ENCODE measurements at regions not wholly inside any gene's neighbourhood (a gene's known extent, or its start where the extent isn't known, plus 50 kb on each side); places are given as distances from the start of the nearest gene placed in this dataset.

DNA sequence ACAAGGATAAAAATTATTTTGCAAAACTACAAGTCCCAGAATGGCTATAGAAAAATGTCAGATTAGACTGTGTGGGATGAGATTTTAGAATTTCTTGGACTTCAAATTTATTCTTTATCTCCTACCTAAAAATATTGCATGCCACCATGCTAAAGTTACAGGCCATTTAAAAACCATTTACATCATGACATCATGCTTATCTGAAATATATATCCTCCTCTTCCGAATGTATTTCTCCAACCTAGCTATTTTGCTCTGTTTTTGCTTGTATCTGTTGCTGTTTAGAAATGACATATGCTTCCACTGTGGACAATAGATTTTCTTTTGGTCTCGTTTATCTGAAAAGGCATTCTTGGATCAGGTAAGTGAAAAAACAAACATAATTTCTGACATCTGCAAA is 471.7 kb downstream of the LRFN5 start:
- intact Hi-C loops (cut with micrococcal nuclease), result no loop called here
- Histone ChIP-seq H3K9me3 (ENCODE audit: control extremely low read depth in 1 of 3, control insufficient read depth in 2 of 3, insufficient read depth in 1 of 3, low read length in 2 of 3) (no peaks in the 10 kb centered on the region), H3K4me1 (ENCODE audit: control insufficient read depth in 2 of 2, insufficient read depth in 2 of 2, low read length in 2 of 2) (no peaks in the 10 kb centered on the region), H4K20me1 (ENCODE audit: control insufficient read depth, insufficient read depth, low read length, poor library complexity, severe bottlenecking) (no peaks in the 10 kb centered on the region), H2AFZ (ENCODE audit: insufficient read depth, low read depth, low read length, poor library complexity, severe bottlenecking) (no peak overlapping the region), H3K79me2 (ENCODE audit: control insufficient read depth, insufficient read depth, low read length) (no peaks in the 10 kb centered on the region), H3K27me3 (replicated peaks in 1 of 4; ENCODE audit: control extremely low read depth in 1 of 4, control insufficient read depth in 3 of 4, insufficient read depth in 4 of 4, low read length in 3 of 4) (no peaks in the 10 kb centered on the region), H3K27ac (ENCODE audit: low read length in 2 of 2) (no peak overlapping the region), H3K4me3 (ENCODE audit: control extremely low read depth in 1 of 5, extremely low read depth in 1 of 5, insufficient read depth in 1 of 5, low read depth in 2 of 5, low read length in 4 of 5) (no peak overlapping the region), H3K36me3 (replicated peaks in 1 of 2; ENCODE audit: control extremely low read depth in 1 of 2, control insufficient read depth in 1 of 2, extremely low read depth in 1 of 2, insufficient read depth in 2 of 2, low read length in 1 of 2) (no peaks in the 10 kb centered on the region), H3K9ac (ENCODE audit: low read length) (no peak overlapping the region), H3K4me2 (replicated peaks; ENCODE audit: low read depth, low read length, poor library complexity, severe bottlenecking) (no peak overlapping the region)
- Mint-ChIP-seq H3K4me1 (no peaks in the 10 kb centered on the region), H3K9me3 (ENCODE audit: insufficient read depth) (no peaks in the 10 kb centered on the region), H3K27me3 (no peaks in the 10 kb centered on the region), H3K4me3 (no peak overlapping the region), H3K27ac (no peak overlapping the region)
- POLR2A ChIA-PET, result no interaction called here
- no CpG with 5 or more reads among the region's 2 CpGs for WGBS (ENCODE audit: insufficient coverage)
- CTCF ChIA-PET, result no interaction called here
- ATAC-seq (ENCODE audit: low read depth) (no peak), DNase-seq (no peak)
- no peak for TF ChIP-seq EZH2 (IDR thresholded peaks at IDR 0.05; ENCODE audit: borderline replicate concordance, insufficient read depth, low read depth, low read length, poor library complexity, severe bottlenecking)
- TF ChIP-seq CTCF (IDR thresholded peaks at IDR 0.05), result no peak

- H3K4me3 ChIP-seq (ENCODE audit: control extremely low read depth in 1 of 5, extremely low read depth in 1 of 5, insufficient read depth in 1 of 5, low read depth in 2 of 5, low read length in 4 of 5), result no peak overlapping the region
- no peak for DNase-seq
- H3K79me2 ChIP-seq (ENCODE audit: control insufficient read depth, insufficient read depth, low read length), result no peaks in the 10 kb centered on the region
- POLR2A ChIA-PET, result no interaction called here
- Mint-ChIP-seq H3K4me3 (no peak overlapping the region), H3K9me3 (ENCODE audit: insufficient read depth) (no peaks in the 10 kb centered on the region), H3K27ac (no peak overlapping the region), H3K4me1 (no peaks in the 10 kb centered on the region), H3K27me3 (no peaks in the 10 kb centered on the region)
- no peaks in the 10 kb centered on the region for H3K27me3 ChIP-seq (replicated peaks in 1 of 4; ENCODE audit: control extremely low read depth in 1 of 4, control insufficient read depth in 3 of 4, insufficient read depth in 4 of 4, low read length in 3 of 4)
- H2AFZ ChIP-seq (ENCODE audit: insufficient read depth, low read depth, low read length, poor library complexity, severe bottlenecking), result no peak overlapping the region
- CTCF ChIA-PET, result no interaction called here
- no peaks in the 10 kb centered on the region for H3K4me1 ChIP-seq (ENCODE audit: control insufficient read depth in 2 of 2, insufficient read depth in 2 of 2, low read length in 2 of 2)
- no peak overlapping the region for H3K9ac ChIP-seq (ENCODE audit: low read length)
- intact Hi-C loops (cut with micrococcal nuclease), result no loop called here
- no peaks in the 10 kb centered on the region for H3K9me3 ChIP-seq (ENCODE audit: control extremely low read depth in 1 of 3, control insufficient read depth in 2 of 3, insufficient read depth in 1 of 3, low read length in 2 of 3)
- H3K4me2 ChIP-seq (replicated peaks; ENCODE audit: low read depth, low read length, poor library complexity, severe bottlenecking), result no peak overlapping the region
- no peaks in the 10 kb centered on the region for H4K20me1 ChIP-seq (ENCODE audit: control insufficient read depth, insufficient read depth, low read length, poor library complexity, severe bottlenecking)
- ATAC-seq (ENCODE audit: low read depth), result no peak
- no peaks in the 10 kb centered on the region for H3K36me3 ChIP-seq (replicated peaks in 1 of 2; ENCODE audit: control extremely low read depth in 1 of 2, control insufficient read depth in 1 of 2, extremely low read depth in 1 of 2, insufficient read depth in 2 of 2, low read length in 1 of 2)
- no CpG with 5 or more reads among the region's 3 CpGs for WGBS (ENCODE audit: insufficient coverage)
- H3K27ac ChIP-seq (ENCODE audit: low read length in 2 of 2), result no peak overlapping the region
- no peak for TF ChIP-seq EZH2 (IDR thresholded peaks at IDR 0.05; ENCODE audit: borderline replicate concordance, insufficient read depth, low read depth, low read length, poor library complexity, severe bottlenecking)
These were observed 463.4 kb downstream of the LRFN5 start for GRCh38 chr14:42070031-42070430.

All from B cell (primary cell).